Smooth muscle cell (in vitro differentiated cells): ENCODE measurements at regions not wholly inside any gene's neighbourhood (a gene's known extent, or its start where the extent isn't known, plus 50 kb on each side); places are given as distances from the start of the nearest gene placed in this dataset.

ENCODE experiments used
- DNase-seq: peaks from one replicate; lab custom pipeline; 2025; ENCODE audit not compliant: unreplicated experiment; lab: John Stamatoyannopoulos, UW
- H2AFZ ChIP-seq: fragments of 200-600 bp; sonication (generic); 2 replicates; pipeline ENCODE4 v1.6.0; 2016; ENCODE audit warnings: antibody characterized with exemption, low read depth, mild to moderate bottlenecking
- H3F3A ChIP-seq: fragments of 200-600 bp; sonication (generic); 2 replicates; pipeline ENCODE4 v1.6.0; 2017; ENCODE audit warnings: antibody characterized with exemption, low read depth
- H3K27ac ChIP-seq: fragments of 200-600 bp; sonication (generic); 2 replicates; pipeline ENCODE4 v1.5.1; 2016; ENCODE audit warnings: low read depth, mild to moderate bottlenecking
- H3K27me3 ChIP-seq: fragments of 200-600 bp; sonication (generic); 2 replicates; pipeline ENCODE4 v1.6.1; 2016; ENCODE audit warnings: low read depth, mild to moderate bottlenecking
- H3K36me3 ChIP-seq: fragments of 200-600 bp; sonication (generic); 2 replicates; pipeline ENCODE4 v1.5.1; 2016; ENCODE audit warnings: low read depth
- H3K4me1 ChIP-seq: fragments of 200-600 bp; sonication (generic); 2 replicates; pipeline ENCODE4 v1.5.1; 2016; ENCODE audit warnings: low read depth
- H3K4me2 ChIP-seq: fragments of 200-600 bp; sonication (generic); 2 replicates; pipeline ENCODE4 v1.6.0; 2016; ENCODE audit warnings: mild to moderate bottlenecking
- H3K4me3 ChIP-seq: fragments of 200-600 bp; sonication (generic); 2 replicates; pipeline ENCODE4 v1.5.1; 2016; ENCODE audit warnings: mild to moderate bottlenecking
- H3K79me2 ChIP-seq: fragments of 200-600 bp; sonication (generic); 2 replicates; pipeline ENCODE4 v1.6.0; 2016; ENCODE audit warnings: low read depth, mild to moderate bottlenecking
- H3K9ac ChIP-seq: fragments of 200-600 bp; sonication (generic); 2 replicates; pipeline ENCODE4 v1.6.0; 2016; ENCODE audit warnings: low read depth
- H3K9me3 ChIP-seq: fragments of 200-600 bp; sonication (generic); replicated peaks from 2 replicates; pipeline ENCODE4 v1.5.1; 2016; ENCODE audit warnings: low read depth
- H4K20me1 ChIP-seq: fragments of 200-600 bp; sonication (generic); 2 replicates; pipeline ENCODE4 v1.6.0; 2016; ENCODE audit warnings: low read depth
- CTCF ChIP-seq: fragments of 200-600 bp; sonication (generic); IDR thresholded peaks from 2 replicates; pipeline ENCODE4 v1.5.1; 2017; ENCODE audit warnings: borderline replicate concordance, mild to moderate bottlenecking, antibody characterized with exemption; ENCODE audit not compliant: insufficient read depth, poor library complexity, severe bottlenecking
- WGBS: methylation state at CpG from one replicate; pipeline ENCODE4 v1.1.7; 2016; ENCODE audit warnings: low lambda C conversion rate; 5-methylcytosine and 5-hydroxymethylcytosine counted together

- H3K9me3 ChIP-seq: no peaks in the 10 kb centered on the region
- H3K27ac ChIP-seq: peak overlapping the region; percentile 99
- WGBS: 40% methylated on average over 11 of the region's 11 CpGs
- no peak for TF ChIP-seq CTCF
- H3K27me3 ChIP-seq: no peaks in the 10 kb centered on the region
- no peak overlapping the region for H3K4me3 ChIP-seq
- H3K4me1 ChIP-seq: peaks cover 10% of the 10 kb centered on the region
- H3K36me3 ChIP-seq: no peaks in the 10 kb centered on the region
- no peaks in the 10 kb centered on the region for H4K20me1 ChIP-seq
- peak overlapping the region; percentile 65 for H3K4me2 ChIP-seq
- peak; percentile 14 for DNase-seq
- H3F3A ChIP-seq: peaks cover 33% of the 10 kb centered on the region
- H2AFZ ChIP-seq: no peak overlapping the region
- H3K9ac ChIP-seq: peak overlapping the region; percentile 90
- H3K79me2 ChIP-seq: no peaks in the 10 kb centered on the region
Observed at GRCh38 chr6:11317885-11318771, 85.7 kb upstream of the NEDD9 start.

GRCh38 chr6:11315743-11316437 lies 83.4 kb upstream of the NEDD9 start:
- H3F3A ChIP-seq: peaks cover 33% of the 10 kb centered on the region
- no peaks in the 10 kb centered on the region for H3K79me2 ChIP-seq
- H3K27me3 ChIP-seq: no peaks in the 10 kb centered on the region
- no peaks in the 10 kb centered on the region for H3K36me3 ChIP-seq
- H3K27ac ChIP-seq: peak overlapping the region; percentile 99
- H3K9ac ChIP-seq: peak overlapping the region; percentile 90
- H2AFZ ChIP-seq: no peak overlapping the region
- 5% methylated on average over 5 of the region's 5 CpGs for WGBS
- peaks cover 10% of the 10 kb centered on the region for H3K4me1 ChIP-seq
- TF ChIP-seq CTCF: no peak
- no peaks in the 10 kb centered on the region for H3K9me3 ChIP-seq
- H3K4me2 ChIP-seq: peak overlapping the region; percentile 82
- no peak for DNase-seq
- no peak overlapping the region for H3K4me3 ChIP-seq
- no peaks in the 10 kb centered on the region for H4K20me1 ChIP-seq

GRCh38 chr6:11313207-11313606 lies 80.7 kb upstream of the NEDD9 start:
- no peak overlapping the region for H3K27ac ChIP-seq
- no peak for DNase-seq
- no peak overlapping the region for H3K9ac ChIP-seq
- H3K79me2 ChIP-seq: no peaks in the 10 kb centered on the region
- no peak overlapping the region for H2AFZ ChIP-seq
- no peaks in the 10 kb centered on the region for H3K9me3 ChIP-seq
- WGBS: 96% methylated on average over 1 of the region's 1 CpG
- H3F3A ChIP-seq: peaks cover 28% of the 10 kb centered on the region
- no peak overlapping the region for H3K4me3 ChIP-seq
- H3K36me3 ChIP-seq: no peaks in the 10 kb centered on the region
- peaks cover 4% of the 10 kb centered on the region for H3K4me1 ChIP-seq
- no peak overlapping the region for H3K4me2 ChIP-seq
- no peaks in the 10 kb centered on the region for H4K20me1 ChIP-seq
- no peaks in the 10 kb centered on the region for H3K27me3 ChIP-seq
- no peak for TF ChIP-seq CTCF
